ENCODE measurements at regions not wholly inside any gene's neighbourhood (a gene's known extent, or its start where the extent isn't known, plus 50 kb on each side); places are given as distances from the start of the nearest gene placed in this dataset.

DNA sequence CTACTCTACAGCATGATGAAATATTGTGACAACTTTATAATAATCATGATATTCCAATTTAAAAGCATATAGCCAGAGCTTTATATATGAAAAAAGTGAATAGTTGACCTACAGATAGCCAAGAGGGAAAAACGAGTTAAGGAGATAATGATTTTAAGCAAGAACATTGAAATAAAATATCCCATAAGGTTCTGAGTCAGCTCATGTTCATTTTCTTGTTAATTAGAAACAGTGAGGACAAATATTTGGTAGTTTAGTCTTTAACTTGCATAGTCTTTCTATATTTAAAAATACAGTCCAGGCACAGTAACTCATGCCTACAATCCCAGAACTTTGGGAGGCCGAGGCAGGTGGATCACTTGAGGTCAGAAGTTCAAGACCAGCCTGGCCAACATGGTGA is 55.8 kb upstream of the CDH6 start:
- Mint-ChIP-seq H3K27me3 (peaks cover 0 to 2% (median 0%) of the 10 kb centered on the region in 5 donors), H3K36me3 (no peaks in the 10 kb centered on the region), H3K4me1 (no peaks in the 10 kb centered on the region), H3K9me3 (peaks cover 0 to 7% (median 0%) of the 10 kb centered on the region in 9 donors), H3K27ac (no peak overlapping the region), H3K4me3 (no peak overlapping the region)
- DNase-seq (no peak), ATAC-seq (no peak)
- POLR2A ChIA-PET = no interaction called here

- ATAC-seq = no peak
- no peak overlapping the region for H3K27ac Mint-ChIP-seq
- H3K9me3 Mint-ChIP-seq = peaks cover 0 to 7% (median 0%) of the 10 kb centered on the region in 9 donors
- H3K4me3 Mint-ChIP-seq = no peak overlapping the region
- H3K27me3 Mint-ChIP-seq = no peaks in the 10 kb centered on the region
- DNase-seq = no peak
- POLR2A ChIA-PET = no interaction called here
- H3K36me3 Mint-ChIP-seq = no peaks in the 10 kb centered on the region
- no peaks in the 10 kb centered on the region for H3K4me1 Mint-ChIP-seq
These were observed 57.9 kb upstream of the CDH6 start for GRCh38 chr5:31135542-31135941.

DNA sequence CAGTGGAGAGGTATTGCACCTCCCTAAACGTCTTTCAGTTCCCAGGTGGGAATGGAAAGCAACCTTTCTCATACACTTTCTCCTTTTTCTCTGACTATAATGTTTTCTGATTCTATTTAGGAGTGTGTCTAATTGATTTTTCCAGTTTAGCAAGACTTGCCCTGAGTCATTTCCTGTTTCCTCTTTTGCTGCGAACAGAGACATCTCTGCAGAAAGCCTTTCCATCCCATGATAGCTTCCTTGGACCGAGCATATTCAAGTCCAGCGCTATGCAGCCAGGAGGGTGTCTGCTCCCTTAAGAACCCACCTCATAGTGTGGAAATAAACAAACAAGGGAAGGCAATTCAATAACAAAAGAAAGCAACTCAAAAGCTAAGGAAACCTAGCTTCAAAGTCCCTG is 60.0 kb upstream of the CDH6 start:
- Mint-ChIP-seq H3K4me1 (no peaks in the 10 kb centered on the region), H3K27ac (no peak overlapping the region), H3K27me3 (peaks cover 0 to 1% (median 0%) of the 10 kb centered on the region in 5 donors), H3K4me3 (no peak overlapping the region), H3K9me3 (peaks cover 0 to 7% (median 0%) of the 10 kb centered on the region in 9 donors), H3K36me3 (no peaks in the 10 kb centered on the region)
- ATAC-seq = no peak
- POLR2A ChIA-PET = no interaction called here
- DNase-seq = no peak

- DNase-seq (no peak), ATAC-seq (no peak)
- POLR2A ChIA-PET = no interaction called here
- Mint-ChIP-seq H3K36me3 (no peaks in the 10 kb centered on the region), H3K4me3 (no peak overlapping the region), H3K4me1 (no peaks in the 10 kb centered on the region), H3K27me3 (peaks cover 0 to 1% (median 0%) of the 10 kb centered on the region in 5 donors), H3K9me3 (peaks cover 0 to 14% (median 0%) of the 10 kb centered on the region in 9 donors), H3K27ac (no peak overlapping the region)
These were observed 62.0 kb upstream of the CDH6 start for GRCh38 chr5:31131381-31131891.

GRCh38 chr5:31130676-31131075 is 62.8 kb upstream of the CDH6 start:
- Mint-ChIP-seq H3K4me1 (no peaks in the 10 kb centered on the region), H3K4me3 (no peak overlapping the region), H3K27ac (no peak overlapping the region), H3K9me3 (peaks cover 0 to 16% (median 0%) of the 10 kb centered on the region in 9 donors), H3K27me3 (peaks cover 0 to 1% (median 0%) of the 10 kb centered on the region in 5 donors), H3K36me3 (no peaks in the 10 kb centered on the region)
- ATAC-seq (no peak), DNase-seq (no peak)
- POLR2A ChIA-PET = no interaction called here

GRCh38 chr5:31124651-31125305 is 68.7 kb upstream of the CDH6 start:
- H3K27me3 Mint-ChIP-seq = peaks cover 0 to 1% (median 0%) of the 10 kb centered on the region in 5 donors
- no peak overlapping the region for H3K4me3 Mint-ChIP-seq
- H3K36me3 Mint-ChIP-seq = no peaks in the 10 kb centered on the region
- no peak overlapping the region for H3K27ac Mint-ChIP-seq
- no peaks in the 10 kb centered on the region for H3K4me1 Mint-ChIP-seq
- DNase-seq (no peak), ATAC-seq (no peak)
- H3K9me3 Mint-ChIP-seq = peaks cover 0 to 29% (median 4%) of the 10 kb centered on the region in 9 donors
- POLR2A ChIA-PET = no interaction called here

DNA sequence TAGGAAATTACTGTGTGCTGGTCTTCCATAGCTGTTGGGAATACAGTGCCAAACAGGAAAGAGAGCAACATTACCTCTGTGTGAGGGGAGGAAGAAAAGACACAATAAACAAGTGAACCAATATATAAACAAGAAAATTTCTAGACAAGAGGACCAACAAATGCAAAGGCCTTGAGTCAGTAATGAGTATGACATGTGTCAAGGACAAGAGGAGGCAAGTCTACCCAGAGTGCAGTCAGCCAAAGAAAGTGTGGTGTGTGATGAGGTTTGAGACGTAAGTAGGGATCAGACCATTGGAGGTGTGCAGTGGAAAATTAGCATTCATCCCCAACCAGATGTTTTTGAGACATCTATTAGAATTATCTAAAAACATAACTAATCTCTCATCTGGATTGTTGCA is 69.5 kb upstream of the CDH6 start:
- Mint-ChIP-seq H3K4me1 (no peaks in the 10 kb centered on the region), H3K36me3 (no peaks in the 10 kb centered on the region), H3K27ac (no peak overlapping the region), H3K9me3 (peaks cover 0 to 28% (median 4%) of the 10 kb centered on the region in 9 donors), H3K4me3 (no peak overlapping the region), H3K27me3 (no peaks in the 10 kb centered on the region)
- no peak for DNase-seq
- no peak for ATAC-seq
- POLR2A ChIA-PET = no interaction called here

GRCh38 chr5:31122998-31123951 is 70.2 kb upstream of the CDH6 start:
- H3K4me3 Mint-ChIP-seq = no peak overlapping the region
- POLR2A ChIA-PET = no interaction called here
- ATAC-seq (no peak), DNase-seq (no peak)
- H3K9me3 Mint-ChIP-seq = peaks cover 0 to 28% (median 3%) of the 10 kb centered on the region in 9 donors
- H3K27ac Mint-ChIP-seq = no peak overlapping the region
- H3K36me3 Mint-ChIP-seq = no peaks in the 10 kb centered on the region
- no peaks in the 10 kb centered on the region for H3K27me3 Mint-ChIP-seq
- no peaks in the 10 kb centered on the region for H3K4me1 Mint-ChIP-seq

- H3K36me3 Mint-ChIP-seq = no peaks in the 10 kb centered on the region
- no peak overlapping the region for H3K4me3 Mint-ChIP-seq
- H3K4me1 Mint-ChIP-seq = no peaks in the 10 kb centered on the region
- POLR2A ChIA-PET = no interaction called here
- no peaks in the 10 kb centered on the region for H3K27me3 Mint-ChIP-seq
- no peak for ATAC-seq
- peaks cover 0 to 19% (median 3%) of the 10 kb centered on the region in 9 donors for H3K9me3 Mint-ChIP-seq
- H3K27ac Mint-ChIP-seq = no peak overlapping the region
- no peak for DNase-seq
These were observed 72.3 kb upstream of the CDH6 start for GRCh38 chr5:31121224-31121623.

GRCh38 chr5:31120642-31120948 is 72.9 kb upstream of the CDH6 start:
- Mint-ChIP-seq H3K9me3 (peaks cover 0 to 19% (median 3%) of the 10 kb centered on the region in 9 donors), H3K36me3 (no peaks in the 10 kb centered on the region), H3K4me1 (no peaks in the 10 kb centered on the region), H3K4me3 (no peak overlapping the region), H3K27me3 (no peaks in the 10 kb centered on the region), H3K27ac (no peak overlapping the region)
- DNase-seq = no peak
- POLR2A ChIA-PET = no interaction called here
- ATAC-seq = no peak

DNA sequence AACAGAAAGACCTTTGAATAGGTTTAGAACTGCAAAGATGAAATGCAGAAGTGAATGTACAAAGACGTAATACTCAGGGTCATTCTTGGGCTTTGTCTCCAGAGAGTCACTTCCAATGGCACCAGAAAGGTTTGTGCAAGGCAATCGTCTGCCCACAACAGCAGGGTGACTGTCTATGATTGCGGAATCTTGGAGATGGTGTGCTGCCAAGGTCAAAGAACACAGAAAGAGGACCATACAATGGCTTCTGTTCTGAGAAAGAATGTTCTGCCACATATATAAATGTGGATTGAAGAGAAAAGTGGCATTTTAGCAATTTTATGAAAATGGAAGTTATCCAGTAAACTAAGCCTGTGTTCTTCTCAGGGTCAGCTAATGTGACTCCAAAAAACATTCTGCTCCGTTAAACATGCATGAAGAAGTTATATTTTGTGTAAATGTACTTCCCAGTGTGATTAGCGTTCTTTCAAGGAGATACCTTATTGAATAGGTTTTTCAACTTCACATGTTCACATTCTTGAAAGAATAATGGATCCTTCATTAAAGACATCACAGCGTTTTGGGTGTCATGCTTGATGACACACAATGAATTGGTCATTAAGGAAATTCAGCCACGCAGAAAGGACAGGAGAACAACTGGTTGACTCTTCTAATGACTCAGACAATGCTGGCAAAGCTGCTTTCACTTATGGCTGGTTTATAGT is 73.4 kb upstream of the CDH6 start:
- H3K9me3 Mint-ChIP-seq = peaks cover 0 to 19% (median 3%) of the 10 kb centered on the region in 9 donors
- no peak overlapping the region for H3K4me3 Mint-ChIP-seq
- POLR2A ChIA-PET = no interaction called here
- DNase-seq (no peak), ATAC-seq (no peak)
- no peaks in the 10 kb centered on the region for H3K4me1 Mint-ChIP-seq
- H3K27ac Mint-ChIP-seq = no peak overlapping the region
- H3K36me3 Mint-ChIP-seq = no peaks in the 10 kb centered on the region
- no peaks in the 10 kb centered on the region for H3K27me3 Mint-ChIP-seq

DNA sequence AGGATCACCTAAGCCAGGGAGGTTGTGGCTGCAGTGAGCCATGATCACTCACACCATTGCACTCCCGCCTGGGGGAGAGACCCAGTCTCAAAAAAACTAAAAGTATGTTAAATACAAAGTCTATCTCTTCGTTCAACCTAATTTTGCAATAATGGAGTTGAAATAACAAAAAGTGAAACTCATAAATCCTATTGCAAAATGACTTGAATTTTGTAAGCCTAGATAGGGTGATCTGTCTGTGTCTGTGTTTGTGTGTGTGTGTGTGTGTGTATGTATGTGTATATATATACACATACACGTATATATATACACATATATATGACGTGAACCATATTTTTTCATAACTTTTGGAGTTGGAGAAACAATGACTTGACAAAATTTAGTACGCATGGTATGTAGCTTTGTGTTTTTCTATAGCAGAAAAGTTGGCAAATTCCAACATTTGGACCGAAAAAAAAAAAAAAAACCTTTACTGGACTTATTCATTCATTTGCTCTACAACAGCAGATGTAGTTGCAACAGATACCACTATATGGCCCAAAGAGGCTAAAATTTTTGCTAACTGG is 76.9 kb upstream of the CDH6 start:
- no peaks in the 10 kb centered on the region for H3K36me3 Mint-ChIP-seq
- H3K9me3 Mint-ChIP-seq = peaks cover 0 to 16% (median 0%) of the 10 kb centered on the region in 9 donors
- ATAC-seq (no peak), DNase-seq (no peak)
- H3K4me3 Mint-ChIP-seq = no peak overlapping the region
- no peaks in the 10 kb centered on the region for H3K27me3 Mint-ChIP-seq
- no peaks in the 10 kb centered on the region for H3K4me1 Mint-ChIP-seq
- H3K27ac Mint-ChIP-seq = no peak overlapping the region
- POLR2A ChIA-PET = no interaction called here

DNA sequence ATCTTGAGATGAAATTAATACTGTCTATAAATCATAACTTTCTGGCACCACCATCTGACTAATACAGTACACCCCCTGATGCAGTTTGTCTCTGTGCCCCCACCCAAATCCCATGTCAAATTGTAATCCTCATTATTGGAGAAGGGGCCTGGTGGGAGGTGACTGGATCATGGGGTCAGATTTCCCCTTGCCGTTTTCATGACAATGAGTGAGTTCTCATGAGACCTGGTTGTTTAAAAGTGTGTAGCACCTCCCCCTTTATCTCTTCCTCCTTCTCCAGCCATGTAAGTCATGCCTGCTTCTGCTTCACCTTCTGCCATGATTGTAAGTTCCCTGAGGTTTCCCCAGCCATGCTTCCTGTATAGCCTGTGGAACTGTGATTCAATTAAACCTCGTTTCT is 78.7 kb upstream of the CDH6 start:
- Mint-ChIP-seq H3K4me1 (no peaks in the 10 kb centered on the region), H3K4me3 (no peak overlapping the region), H3K27me3 (no peaks in the 10 kb centered on the region), H3K36me3 (no peaks in the 10 kb centered on the region), H3K27ac (no peak overlapping the region), H3K9me3 (peaks cover 0 to 23% (median 0%) of the 10 kb centered on the region in 9 donors)
- no peak for ATAC-seq
- no peak for DNase-seq
- POLR2A ChIA-PET = no interaction called here

Data from naive thymus-derived CD8-positive, alpha-beta T cell (primary cell).